ENCODE measurements at regions not wholly inside any gene's neighbourhood (a gene's known extent, or its start where the extent isn't known, plus 50 kb on each side); places are given as distances from the start of the nearest gene placed in this dataset.

DNA sequence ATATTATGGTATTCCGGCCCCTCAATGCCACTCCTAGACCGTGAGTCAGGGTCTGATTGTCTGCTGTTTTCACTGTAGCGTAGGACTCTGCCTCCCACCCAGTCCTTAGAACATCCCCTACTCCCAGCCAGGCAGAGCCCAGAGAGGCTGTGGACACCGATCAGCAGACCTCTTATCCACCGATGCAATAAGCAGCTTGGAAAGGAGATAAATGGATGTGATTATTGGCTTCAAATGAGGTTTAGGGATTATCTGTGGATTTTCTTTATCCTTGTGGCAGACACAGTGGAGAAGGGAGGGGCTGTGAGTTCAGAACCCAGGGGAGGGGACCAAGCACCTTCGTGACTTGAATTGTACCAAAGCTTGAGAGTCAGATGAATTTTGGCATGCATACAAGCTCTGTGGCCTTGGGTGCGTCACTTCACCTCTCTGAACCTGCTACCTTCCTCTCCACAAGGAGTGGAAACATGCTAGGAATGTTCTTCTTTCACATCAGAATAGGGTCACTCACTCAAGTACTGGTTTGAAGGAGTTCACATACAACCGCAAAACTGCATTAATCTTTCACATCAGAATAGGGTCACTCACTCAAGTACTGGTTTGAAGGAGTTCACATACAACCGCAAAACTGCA, 83.1 kb upstream of the CPLX2 start:
- TF ChIP-seq ZNF70 (CRISPR knock-in tag; IDR thresholded peaks at IDR 0.05) (no peak), SNAI2 (CRISPR knock-in tag; IDR thresholded peaks at IDR 0.05) (no peak), TCF4 (CRISPR knock-in tag; IDR thresholded peaks at IDR 0.05; ENCODE audit: borderline replicate concordance) (no peak), ARNTL (CRISPR knock-in tag; IDR thresholded peaks at IDR 0.05; ENCODE audit: borderline replicate concordance, low read depth) (no peak), ZFP30 (CRISPR knock-in tag; IDR thresholded peaks at IDR 0.05) (no peak), ZNF565 (CRISPR knock-in tag; conservative IDR thresholded peaks at IDR 0.05; ENCODE audit: low read depth) (no peak), ZC3H10 (CRISPR knock-in tag; IDR thresholded peaks at IDR 0.05) (no peak), CSRNP3 (CRISPR knock-in tag; IDR thresholded peaks at IDR 0.05) (no peak), ZFP3 (CRISPR knock-in tag; IDR thresholded peaks at IDR 0.05) (no peak)
- TF ChIP-seq, protein P1, sequence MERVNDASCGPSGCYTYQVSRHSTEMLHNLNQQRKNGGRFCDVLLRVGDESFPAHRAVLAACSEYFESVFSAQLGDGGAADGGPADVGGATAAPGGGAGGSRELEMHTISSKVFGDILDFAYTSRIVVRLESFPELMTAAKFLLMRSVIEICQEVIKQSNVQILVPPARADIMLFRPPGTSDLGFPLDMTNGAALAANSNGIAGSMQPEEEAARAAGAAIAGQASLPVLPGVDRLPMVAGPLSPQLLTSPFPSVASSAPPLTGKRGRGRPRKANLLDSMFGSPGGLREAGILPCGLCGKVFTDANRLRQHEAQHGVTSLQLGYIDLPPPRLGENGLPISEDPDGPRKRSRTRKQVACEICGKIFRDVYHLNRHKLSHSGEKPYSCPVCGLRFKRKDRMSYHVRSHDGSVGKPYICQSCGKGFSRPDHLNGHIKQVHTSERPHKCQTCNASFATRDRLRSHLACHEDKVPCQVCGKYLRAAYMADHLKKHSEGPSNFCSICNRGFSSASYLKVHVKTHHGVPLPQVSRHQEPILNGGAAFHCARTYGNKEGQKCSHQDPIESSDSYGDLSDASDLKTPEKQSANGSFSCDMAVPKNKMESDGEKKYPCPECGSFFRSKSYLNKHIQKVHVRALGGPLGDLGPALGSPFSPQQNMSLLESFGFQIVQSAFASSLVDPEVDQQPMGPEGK (CRISPR knock-in tag; IDR thresholded peaks at IDR 0.05; ENCODE audit: borderline replicate concordance): no peak
- TF ChIP-seq, protein P2, sequence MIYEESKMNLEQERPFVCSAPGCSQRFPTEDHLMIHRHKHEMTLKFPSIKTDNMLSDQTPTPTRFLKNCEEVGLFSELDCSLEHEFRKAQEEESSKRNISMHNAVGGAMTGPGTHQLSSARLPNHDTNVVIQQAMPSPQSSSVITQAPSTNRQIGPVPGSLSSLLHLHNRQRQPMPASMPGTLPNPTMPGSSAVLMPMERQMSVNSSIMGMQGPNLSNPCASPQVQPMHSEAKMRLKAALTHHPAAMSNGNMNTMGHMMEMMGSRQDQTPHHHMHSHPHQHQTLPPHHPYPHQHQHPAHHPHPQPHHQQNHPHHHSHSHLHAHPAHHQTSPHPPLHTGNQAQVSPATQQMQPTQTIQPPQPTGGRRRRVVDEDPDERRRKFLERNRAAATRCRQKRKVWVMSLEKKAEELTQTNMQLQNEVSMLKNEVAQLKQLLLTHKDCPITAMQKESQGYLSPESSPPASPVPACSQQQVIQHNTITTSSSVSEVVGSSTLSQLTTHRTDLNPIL (CRISPR knock-in tag; IDR thresholded peaks at IDR 0.05; ENCODE audit: low read depth): no peak
